ENCODE measurements at regions not wholly inside any gene's neighbourhood (a gene's known extent, or its start where the extent isn't known, plus 50 kb on each side); places are given as distances from the start of the nearest gene placed in this dataset.

- DNase-seq (ENCODE audit: low spot score) (no peak), FAIRE-seq (no peak)
Observed at GRCh38 chr18:49662506-49662905, 100.6 kb downstream of the LIPG start.

- DNase-seq (ENCODE audit: low spot score) = no peak
- FAIRE-seq = no peak
Observed at GRCh38 chr18:49658823-49659404, 97.1 kb downstream of the LIPG start.

DNA sequence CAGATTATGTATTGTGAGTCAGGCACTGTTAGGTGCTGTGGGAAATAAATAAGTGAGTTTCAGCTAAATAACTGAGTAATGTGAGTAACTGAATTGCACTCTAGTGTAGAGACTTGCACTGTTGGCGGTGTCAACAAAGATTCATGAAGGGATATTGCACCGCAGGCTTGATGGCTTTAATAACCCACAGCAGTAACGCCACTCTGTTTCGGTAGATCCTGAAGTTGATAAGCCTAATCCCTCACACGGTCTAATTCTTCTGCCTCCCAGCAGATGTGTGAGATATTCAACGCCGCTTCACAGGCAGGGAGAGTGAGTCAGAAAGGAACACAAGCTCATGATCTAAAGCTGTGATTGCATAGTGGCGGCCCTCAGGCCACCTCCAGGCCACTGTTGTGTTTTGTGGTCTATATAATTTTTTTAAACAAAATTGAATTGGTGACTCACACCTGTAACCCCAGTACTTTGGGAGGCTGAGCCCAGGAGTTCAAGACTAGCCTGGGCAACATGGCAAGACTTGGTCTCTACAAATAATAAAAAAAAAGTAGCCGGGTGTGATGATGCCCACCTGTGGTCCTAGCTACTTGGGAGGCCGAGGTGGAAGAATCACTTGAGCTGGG, 94.3 kb downstream of the LIPG start:
- no peak for FAIRE-seq
- DNase-seq (ENCODE audit: low spot score) = peak; percentile 64

DNA sequence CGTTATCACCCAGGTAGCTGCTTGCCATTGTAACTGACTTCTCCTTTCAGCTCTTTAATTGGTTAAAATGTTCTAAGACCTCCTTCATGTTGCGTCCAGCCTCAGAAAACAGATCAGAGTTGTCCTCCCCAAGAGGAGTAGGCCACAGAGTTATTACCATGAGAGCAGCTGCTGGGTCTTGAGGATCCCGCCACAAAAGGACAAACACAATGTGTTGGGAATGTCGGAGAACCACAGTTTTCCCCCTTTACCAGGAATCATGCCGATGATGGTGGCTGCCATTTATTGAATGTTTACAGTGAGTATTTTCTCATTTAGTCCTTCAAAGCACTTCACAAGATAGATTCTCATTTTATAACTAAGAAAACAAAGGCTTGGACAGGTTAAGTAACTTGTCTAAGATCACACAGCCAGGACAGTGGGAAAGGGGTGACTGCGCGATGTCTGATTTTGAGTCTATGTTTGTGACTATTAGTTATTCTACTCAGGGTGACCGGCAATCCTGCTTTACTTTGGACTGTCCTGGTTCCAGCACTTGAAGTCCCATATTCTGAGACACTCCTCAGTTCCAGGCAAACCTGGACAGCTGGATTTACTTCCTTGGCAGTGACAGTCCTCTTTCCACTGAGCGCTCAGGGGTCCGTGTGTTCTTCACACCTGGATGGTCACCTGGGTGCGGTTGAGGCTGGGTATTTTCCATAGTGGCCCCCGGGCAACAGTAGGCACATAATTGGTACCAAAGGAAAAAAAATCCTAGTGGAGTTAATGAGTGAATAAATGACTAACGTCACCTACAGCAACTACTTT, 93.6 kb downstream of the LIPG start:
- FAIRE-seq (no peak), DNase-seq (ENCODE audit: low spot score) (no peak)

DNA sequence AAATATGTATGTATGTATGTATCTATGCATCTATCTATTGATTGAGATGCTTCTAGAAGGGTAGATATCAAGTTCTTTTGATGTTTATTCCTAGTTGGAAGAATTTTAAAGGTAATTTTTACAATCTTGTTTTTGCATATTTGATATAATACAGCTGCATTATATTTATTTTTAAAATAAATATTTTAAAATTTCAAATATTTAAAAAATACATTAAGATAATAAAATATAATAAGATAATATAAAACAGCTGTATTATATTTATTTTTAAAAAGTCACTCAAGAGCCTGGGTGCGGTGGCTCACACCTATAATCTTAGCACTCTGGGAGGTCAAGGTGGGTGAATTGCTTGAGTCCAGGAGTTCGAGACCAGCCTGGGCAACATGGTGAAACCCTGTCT, 92.5 kb downstream of the LIPG start:
- no peak for DNase-seq (ENCODE audit: low spot score)
- FAIRE-seq = no peak

DNA sequence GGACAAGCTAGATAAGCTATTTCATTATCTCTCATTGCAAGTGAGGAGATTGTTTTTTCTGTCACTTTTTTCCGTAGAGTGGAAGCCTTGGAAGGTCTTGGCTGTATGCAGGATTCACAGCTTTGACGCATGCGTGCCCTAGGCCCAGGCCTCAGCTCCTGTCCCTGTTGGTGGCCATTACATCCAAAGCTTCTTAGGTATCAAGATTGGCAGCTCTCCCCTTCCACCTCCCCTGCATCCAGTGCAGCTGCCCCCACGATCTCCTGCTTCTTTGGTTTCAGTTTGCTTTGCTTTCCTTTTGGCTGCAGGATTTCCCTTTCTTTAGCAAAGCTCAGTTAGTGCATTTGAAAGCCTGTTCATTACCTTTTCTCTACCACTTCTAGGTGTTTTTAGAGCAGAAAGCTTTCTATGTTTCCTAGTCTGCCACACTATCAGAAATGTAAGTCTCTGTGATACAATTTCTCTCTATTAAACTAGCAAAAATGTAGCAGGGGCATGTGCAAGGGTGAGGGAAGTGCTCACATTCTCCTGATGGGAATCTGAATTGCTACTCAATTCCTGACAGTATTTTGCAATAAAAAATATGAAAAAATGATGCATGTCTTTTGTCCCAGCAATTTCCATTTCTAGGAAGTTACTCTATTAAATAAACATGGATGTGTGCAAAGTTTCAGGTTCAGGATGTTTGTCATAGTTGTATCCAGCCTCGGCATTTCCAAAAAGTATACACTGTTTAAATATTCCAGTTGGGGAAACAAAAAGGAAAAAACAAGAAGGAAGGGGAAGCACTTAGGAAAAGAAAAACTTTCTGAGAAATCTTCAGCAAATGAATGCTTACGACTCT, 91.2 kb downstream of the LIPG start:
- no peak for FAIRE-seq
- DNase-seq (ENCODE audit: low spot score) = no peak

DNA sequence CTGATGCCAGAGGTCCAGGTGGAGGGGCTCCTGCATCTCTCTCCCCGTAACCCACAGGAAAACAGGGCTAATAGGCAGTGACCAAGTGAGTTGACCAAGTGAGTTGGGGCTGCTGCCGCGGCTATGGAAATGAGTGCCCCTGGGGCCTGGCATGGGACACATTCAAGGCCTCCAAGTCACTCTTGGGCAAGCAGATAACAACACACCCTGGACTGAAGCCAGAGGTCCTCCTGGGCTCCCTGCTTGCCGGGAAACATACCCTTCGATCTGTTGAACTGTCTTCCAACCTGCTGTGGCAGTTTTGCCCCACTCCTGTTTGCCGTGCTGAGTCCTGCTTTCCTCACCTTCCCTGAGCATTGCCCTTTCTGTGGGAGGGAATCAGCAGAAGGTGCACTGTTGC, 89.2 kb downstream of the LIPG start:
- no peak for FAIRE-seq
- no peak for DNase-seq (ENCODE audit: low spot score)

GRCh38 chr18:49650426-49650891, 88.6 kb downstream of the LIPG start:
- FAIRE-seq = no peak

DNA sequence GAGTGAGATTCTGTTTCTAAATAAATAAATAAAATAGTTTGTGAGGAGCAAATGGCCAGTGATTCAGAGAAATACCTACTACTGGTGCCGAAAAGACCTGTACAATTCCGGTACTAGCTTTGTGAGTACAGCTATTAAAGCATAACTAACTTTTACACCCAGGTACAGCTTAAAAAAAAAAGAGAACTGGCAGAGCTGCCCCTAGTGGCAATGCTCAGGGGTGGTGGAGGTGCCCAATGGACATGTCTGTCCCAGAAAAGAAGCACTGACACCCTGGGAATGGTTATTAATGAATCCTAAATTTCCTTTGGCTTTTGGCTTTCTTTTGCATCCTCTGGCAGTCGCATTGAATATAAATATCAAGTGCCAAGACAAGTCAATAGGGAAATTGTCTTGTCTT, 87.0 kb downstream of the LIPG start:
- no peak for DNase-seq (ENCODE audit: low spot score)
- no peak for FAIRE-seq

More at GRCh38 chr18:49650426-49650891, 88.6 kb downstream of the LIPG start:
- no peak for DNase-seq (ENCODE audit: low spot score)
